ENCODE measurements at regions not wholly inside any gene's neighbourhood (a gene's known extent, or its start where the extent isn't known, plus 50 kb on each side); places are given as distances from the start of the nearest gene placed in this dataset.

GRCh38 chr14:44783901-44784300, 177.8 kb downstream of the KLHL28 start:
- TF ChIP-seq CTCF (conservative IDR thresholded peaks at IDR 0.05; ENCODE audit: low read depth, low read length) (no peak), MAZ (IDR thresholded peaks at IDR 0.05; ENCODE audit: borderline replicate concordance, low read depth, low read length) (no peak), CEBPB (IDR thresholded peaks at IDR 0.05; ENCODE audit: low read depth, low read length) (no peak), SMC3 (IDR thresholded peaks at IDR 0.05; ENCODE audit: low read depth, low read length) (no peak), POLR2A (IDR thresholded peaks at IDR 0.05; ENCODE audit: low read depth, low read length) (no peak), RAD21 (IDR thresholded peaks at IDR 0.05; ENCODE audit: low read length) (no peak)

Data from IMR-90 (cell line).